ENCODE measurements at regions not wholly inside any gene's neighbourhood (a gene's known extent, or its start where the extent isn't known, plus 50 kb on each side); places are given as distances from the start of the nearest gene placed in this dataset.
"Not testable (repeated sequence)": the region's sequence is repeated elsewhere in the genome, so short reads cannot be mapped to it uniquely, and the experiment has no call there.

DNA sequence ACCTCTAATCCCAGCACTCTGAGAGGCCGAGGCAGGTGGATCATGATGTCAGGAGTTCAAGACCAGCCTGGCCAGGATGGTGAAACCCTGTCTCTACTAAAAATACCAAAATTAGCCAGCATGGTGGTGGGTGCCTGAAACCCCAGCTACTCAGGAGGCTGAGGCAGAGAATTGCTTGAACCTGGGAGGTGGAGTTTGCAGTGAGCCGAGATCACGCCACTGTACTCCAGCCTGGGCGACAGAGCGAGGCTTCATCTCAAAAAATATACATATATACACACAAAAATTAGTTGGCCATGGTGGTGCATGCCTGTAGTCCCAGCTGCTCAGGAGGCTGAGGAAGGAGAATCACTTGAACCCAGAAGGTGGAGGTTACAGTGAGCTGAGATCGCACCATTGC lies 273.6 kb downstream of the GOLGA6L6 start:
- not testable (repeated sequence) for DNase-seq (ENCODE audit: low spot score)

DNA sequence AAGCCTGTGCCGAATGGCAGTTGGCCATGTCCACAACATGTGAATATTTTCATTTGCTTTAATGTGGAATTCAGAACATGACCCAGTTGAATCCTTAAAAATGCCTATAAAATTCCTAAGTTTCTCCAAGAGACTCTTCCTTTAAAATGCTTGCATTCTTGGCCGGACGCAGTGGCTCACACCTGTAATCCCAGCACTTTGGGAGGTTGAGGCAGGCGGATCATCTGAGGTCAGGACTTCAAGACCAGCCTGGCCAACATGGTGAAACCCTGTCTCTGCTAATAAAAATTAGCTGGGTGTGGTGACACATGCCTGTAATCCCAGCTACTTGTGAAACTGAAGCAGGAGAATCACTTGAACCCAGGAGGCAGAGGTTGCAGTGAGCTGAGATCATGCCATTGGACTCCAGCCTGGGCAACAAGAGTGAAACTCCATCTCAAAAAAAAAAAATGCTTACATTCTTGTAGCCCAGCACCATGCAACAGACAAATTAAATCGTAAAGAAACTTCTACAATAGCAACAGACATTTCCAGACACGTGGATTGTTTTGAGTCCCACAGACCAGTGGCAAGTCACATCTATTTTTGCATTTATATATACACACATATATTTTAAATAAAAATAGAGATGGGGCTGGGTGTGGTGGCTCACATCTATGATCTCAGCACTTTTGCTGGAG lies 274.4 kb downstream of the GOLGA6L6 start:
- DNase-seq (ENCODE audit: low spot score): not testable (repeated sequence)

DNA sequence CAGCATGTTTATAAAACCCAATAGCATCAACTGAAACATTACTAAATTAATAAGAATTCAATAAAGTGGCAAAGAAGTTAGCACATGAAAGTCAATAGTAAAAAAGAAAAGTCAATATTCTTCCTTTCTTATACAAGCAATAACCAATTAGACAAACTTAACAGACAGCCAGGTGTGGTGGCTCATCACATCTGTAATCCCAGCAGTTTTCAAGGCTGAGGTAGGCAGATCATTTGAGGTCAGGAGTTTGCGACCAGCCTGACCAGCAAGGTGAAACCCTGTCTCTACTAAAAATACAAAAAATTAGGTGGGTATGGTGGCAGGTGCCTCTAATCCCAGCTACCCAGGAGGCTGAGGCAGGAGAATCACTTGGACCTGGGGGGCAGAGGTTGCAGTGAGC lies 275.9 kb downstream of the GOLGA6L6 start:
- not testable (repeated sequence) for DNase-seq (ENCODE audit: low spot score)

DNA sequence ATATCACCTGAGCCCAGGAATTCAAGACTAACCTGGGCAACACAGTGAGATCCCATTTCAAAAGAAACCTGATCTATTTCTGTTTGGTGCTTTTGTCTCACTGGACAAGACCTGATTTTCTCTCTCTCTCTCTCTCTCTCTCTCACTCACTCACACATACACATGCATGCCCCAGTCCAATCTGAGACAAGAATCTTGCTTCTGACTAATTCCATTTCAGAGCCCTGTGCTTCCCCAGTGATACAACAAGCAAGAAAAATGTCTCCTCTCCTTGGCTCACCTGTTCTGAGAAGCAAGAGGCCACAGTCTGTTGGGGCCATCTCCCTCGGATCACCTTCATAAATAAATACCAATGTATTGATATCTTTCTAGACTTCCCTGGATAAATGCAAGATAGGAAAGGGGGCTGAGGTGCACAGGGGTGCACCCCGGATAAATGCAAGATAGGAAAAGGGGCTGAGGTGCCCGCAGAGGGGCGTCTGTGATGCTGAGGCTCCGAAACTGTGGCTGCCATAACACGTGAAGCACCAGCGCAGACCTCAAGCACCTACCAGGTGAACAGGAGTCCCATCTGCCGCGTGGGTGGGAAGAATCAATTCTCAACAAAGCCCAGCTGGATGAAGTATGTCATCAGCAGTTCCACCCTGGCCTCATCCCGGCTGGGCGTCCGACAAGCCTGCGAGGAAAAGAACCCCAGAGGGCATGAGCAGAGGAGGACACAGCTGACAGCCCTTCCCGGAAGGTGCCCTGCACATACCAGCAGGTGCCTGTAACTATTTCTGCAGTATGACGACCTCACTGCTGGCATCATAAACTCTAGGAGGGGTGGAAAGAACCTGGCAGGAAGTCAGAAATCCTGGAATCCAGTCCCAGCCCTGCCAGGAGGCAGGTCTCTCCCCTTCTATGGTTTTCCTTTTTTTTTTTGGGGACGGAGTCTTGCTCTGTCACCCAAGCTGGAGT lies 280.0 kb downstream of the GOLGA6L6 start:
- not testable (repeated sequence) for DNase-seq (ENCODE audit: low spot score)

DNA sequence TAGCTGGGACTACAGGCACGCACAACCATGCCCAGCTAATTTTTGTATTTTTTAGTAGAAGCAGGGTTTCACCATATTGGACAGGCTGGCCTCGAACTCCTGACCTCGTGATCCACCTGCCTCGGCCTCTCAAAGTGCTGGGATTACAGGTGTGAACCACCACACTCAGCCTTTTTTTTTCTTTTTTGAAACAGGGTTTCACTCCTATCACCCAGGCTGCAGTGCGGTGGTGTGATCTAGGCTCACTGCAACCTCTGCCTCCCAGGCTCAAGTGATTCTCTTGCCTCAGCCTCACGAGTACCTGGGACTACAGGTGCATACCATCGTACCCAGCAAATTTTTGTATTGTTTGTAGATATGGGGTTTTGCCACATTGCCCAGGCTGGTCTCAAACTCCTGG lies 280.9 kb downstream of the GOLGA6L6 start:
- DNase-seq (ENCODE audit: low spot score): not testable (repeated sequence)

DNA sequence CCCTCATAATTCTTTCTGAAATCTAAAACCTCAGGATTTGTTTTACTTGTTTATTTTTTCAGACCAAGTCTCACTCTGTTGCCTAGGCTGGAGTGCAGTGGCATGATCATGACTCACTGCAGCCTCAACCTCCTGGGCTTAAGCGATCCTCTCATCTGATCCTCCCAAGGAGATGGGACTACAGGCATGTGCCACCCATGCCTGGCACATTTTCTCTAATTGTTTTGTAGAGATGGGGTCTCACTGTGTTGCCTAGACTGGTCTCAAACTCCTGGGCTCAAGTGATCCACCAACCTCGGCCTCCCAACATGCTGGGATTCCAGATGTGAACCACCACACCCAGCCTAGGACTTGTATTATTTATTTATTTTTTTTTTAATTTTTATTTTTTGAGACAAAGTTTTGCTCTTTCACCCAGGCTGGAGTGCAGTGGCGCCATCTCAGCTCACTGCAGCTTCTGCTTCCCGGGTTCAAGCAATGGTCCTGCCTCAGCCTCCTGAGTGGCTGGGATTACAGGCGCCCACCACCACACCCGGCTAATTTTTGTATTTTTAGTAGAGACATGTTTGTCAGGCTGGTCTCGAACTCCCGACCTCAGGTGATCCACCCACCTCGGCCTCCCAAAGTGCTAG lies 281.9 kb downstream of the GOLGA6L6 start:
- not testable (repeated sequence) for DNase-seq (ENCODE audit: low spot score)

DNA sequence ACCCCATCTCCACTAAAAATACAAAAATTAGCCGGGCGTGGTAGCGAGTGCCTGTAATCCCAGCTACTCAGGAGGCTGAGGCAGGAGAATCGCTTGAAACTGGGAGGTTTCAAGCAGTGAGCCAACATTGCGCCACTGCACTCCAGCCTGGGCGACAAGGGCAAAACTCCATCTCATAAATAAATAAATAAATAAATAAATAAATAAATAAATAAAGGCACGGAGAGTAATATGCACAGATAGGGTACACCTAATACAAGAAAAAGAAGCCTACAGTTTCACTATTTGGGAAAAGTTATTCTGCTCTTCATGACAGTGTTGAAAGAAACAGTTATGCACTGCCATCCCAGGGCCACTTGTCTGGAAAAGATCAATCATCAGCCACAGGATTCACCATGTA lies 285.2 kb downstream of the GOLGA6L6 start:
- DNase-seq (ENCODE audit: low spot score): not testable (repeated sequence)

DNA sequence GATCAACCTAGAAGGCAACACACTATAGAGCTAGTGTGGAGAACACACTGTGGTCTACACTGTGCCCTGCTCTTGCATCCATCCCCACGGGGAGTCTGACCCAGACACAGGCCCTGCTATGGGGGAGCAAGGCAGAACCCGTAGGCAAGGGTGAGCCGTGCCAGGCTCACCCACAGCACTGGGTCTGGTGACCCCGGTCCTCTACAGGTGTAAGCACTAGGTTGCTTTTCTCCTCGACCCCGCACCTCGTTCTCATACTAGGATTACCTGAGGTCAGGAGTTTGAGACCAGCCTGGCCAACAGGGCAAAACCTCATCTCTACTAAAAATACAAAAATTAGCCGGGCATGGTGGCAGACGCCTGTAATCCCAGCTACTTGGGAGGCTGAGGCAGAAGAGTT lies 286.0 kb downstream of the GOLGA6L6 start:
- DNase-seq (ENCODE audit: low spot score): not testable (repeated sequence)

DNA sequence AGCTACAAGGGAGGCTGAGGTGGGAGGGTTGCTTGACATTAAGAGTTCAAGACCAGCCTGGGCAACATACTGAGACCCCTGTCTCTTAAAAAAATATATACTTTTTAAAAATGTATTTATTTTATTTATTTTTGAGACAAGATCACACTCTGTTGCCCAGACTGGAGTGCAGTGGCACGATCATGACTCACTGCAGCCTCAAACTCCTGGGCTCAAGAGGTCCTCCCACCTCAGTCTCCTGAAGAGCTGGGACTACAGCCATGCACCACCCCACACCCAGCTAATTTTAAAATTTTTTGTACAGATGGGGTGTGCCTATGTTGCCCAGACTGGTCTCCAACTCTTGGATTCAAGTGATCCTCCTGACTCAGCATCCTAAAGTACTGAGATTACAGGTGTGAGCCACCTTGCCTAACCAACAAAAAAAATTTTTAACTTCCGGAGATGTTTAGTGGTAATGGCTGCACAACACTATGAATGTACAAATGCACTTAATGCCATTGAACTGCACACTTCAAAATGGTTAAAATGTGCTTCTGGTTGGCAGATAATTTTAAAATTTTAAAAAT lies 288.5 kb downstream of the GOLGA6L6 start:
- not testable (repeated sequence) for DNase-seq (ENCODE audit: low spot score)

DNA sequence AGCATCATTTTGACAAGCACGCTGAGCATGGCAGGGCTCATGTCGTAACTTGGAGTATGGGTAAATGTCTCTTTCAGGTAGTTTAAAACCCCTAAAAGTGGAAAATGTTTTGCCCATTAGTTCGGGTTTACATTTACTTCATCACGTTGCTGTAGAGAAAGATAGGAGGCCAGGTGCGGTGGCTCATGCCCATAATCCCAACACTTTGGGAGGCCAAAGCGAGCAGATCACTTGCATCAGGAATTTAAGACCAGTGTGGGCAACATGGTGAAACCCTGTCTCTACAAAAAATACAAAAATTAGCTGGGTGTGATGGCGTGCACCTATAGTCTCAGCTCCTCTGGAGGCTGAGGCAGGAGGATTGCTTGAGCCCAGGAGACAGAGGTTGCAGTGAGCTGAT lies 289.6 kb downstream of the GOLGA6L6 start:
- DNase-seq (ENCODE audit: low spot score): not testable (repeated sequence)

DNA sequence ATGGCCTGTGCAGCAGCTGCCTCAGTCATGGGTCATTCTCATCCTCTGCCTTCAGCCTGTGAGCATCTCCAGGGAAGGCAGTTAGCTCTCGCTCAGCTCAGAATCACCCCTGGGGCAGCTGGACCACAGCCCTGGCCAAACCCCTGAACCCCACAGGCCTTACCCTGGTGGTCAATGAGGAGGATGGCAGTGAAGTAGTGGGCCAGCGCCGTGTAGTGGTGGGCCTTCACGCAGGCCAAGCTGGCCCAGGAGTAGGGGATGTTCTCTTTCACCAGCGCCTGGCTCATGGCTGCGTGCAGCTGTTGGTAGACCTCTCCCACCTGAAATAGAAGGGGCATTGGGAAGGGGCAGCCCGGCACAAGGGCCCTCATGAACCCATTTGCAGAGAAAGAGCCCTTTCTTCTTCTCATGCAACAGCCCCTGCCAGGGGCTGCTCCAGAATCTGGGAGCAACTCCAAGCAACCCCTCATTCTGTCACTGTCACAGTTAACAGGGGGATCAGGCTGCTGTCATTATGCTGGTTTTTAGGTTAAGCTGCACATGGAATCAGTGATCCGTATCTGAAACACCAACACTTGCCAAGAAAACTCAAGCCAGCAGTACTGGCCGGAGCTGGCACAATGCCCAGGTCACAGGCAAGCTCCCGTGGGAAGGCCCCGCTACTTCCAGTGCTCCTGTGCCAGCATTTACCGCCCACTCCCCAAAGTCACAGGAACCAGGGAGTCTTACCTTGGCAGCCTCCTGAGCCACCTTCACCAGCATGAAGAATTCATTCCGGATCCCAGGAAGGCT lies 290.2 kb downstream of the GOLGA6L6 start:
- not testable (repeated sequence) for DNase-seq (ENCODE audit: low spot score)

DNA sequence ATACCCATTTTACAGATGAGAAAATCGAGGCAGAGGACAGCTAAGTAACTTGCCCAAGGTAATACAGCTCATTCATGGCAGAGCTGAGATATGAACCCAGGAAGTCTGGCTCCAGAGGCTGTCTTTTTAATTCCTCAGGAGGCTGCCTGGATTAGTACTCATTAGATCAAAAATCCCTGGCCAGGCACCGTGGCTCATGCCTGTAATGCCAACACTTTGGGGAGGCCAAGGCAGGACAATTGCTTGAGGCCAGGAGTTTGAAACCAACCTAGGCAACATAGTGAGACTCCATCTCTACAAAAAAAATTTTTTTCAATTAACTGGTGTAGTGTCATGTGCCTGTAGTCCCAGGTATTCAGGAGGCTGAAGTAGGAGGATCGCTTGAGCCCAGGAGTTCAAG lies 291.4 kb downstream of the GOLGA6L6 start:
- not testable (repeated sequence) for DNase-seq (ENCODE audit: low spot score)

DNA sequence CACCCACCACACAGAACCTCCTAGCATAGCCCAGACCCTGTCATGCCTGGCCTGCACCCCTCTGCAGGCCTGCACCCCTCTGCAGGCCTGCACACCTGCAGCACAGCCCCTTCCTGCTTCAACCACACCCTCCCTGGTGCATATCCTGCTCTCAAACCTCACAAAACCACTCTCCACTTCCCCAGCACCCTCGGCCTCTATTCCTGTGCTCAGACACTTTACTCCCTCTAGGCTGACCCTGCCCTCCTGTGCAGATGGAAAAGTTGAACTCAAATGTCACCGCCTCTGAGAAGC lies 292.0 kb downstream of the GOLGA6L6 start:
- DNase-seq (ENCODE audit: low spot score): not testable (repeated sequence)

DNA sequence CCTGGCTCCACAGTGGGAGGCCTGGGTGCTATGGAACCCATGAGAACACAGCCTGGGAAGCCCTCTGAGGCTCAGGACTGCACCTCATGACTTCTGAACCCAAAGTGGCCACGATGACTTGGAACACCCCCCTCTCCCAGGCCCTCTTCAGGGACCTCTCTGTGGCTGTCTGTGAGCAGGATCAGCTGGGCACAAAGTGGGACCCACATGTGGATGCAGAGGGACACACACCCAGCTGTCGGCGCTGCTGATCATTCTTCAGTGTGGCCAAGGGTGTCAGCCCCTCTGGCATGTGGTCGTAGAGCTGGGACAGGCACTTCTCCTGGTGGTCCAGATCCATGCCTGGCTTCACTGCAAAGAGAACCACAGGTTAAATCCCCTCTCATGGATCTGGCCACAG lies 293.2 kb downstream of the GOLGA6L6 start:
- DNase-seq (ENCODE audit: low spot score): not testable (repeated sequence)

DNA sequence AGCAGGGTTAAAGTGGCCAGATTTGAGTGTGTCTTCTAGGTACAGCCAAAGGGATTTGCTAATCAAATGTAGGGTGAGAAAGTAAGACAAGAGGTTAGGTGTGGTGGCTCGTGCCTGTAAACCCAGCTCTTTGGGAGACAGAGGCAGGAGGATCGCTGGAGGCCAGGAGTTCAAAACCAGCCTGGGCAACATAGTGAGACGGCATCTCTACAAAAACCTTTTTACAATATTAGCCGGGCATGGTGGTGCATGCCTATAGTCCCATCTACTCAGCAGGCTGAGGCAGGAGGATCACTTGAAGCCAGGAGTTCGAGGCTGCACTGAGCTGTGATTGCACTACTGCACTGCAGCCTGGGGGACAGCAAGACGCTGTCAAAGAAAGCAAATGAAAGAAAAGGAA lies 294.5 kb downstream of the GOLGA6L6 start:
- not testable (repeated sequence) for DNase-seq (ENCODE audit: low spot score)

DNA sequence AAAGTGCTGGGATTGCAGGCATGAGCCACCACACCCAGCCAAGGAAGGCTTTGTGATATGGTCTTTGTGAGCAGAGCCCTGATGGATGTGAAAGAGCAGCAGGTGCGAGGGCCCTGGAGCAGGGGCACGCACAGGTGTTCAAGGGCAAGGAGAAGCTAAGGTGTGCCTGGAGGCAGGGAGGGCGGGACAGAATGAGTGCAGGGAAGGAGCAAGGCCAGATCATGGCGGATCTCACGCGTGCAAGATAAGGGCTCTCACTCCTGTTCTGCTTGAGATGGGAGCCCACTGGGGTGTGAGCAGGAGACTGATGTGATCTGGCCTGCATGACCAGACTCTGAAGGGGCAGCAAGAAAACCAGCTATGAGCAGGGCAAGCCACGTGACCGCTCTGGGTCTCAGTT lies 295.0 kb downstream of the GOLGA6L6 start:
- DNase-seq (ENCODE audit: low spot score): not testable (repeated sequence)

DNA sequence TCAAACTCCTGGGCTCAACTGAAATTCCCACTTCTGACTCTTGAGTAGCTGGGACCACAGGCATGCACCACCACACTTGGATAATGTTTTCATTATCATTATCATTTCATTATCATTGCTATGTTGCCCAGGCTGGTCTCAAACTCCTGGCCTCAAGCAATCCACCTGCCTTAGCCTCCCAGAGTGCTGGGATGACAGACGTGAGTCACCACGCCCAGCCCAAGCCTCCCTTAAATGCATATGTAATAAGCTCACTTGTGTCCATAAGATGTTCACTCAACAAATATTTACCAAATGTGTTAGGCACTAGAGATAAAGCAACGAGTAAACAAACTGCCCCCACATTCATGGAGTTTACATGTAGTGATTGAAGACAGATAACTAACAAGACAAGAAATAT lies 295.7 kb downstream of the GOLGA6L6 start:
- DNase-seq (ENCODE audit: low spot score): not testable (repeated sequence)

DNA sequence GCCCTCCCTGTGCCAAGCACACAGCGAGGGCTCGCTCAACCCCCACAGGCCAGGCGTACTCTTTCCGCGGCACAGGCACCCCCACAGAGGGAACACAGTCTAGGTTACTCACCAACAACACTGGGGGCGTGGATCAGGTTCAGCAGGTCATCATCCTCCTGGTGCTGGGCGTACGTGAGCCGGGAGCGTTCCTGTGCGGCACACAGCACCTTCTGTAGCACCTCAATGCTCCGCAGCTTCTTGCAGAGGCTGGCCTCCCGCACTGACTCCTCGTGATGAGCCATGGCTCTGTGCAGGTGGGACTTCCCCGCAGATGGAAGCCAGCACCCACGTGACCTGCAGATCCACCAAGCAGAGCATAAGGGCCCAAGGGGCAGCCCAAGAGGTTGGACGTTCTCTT lies 296.8 kb downstream of the GOLGA6L6 start:
- not testable (repeated sequence) for DNase-seq (ENCODE audit: low spot score)

DNA sequence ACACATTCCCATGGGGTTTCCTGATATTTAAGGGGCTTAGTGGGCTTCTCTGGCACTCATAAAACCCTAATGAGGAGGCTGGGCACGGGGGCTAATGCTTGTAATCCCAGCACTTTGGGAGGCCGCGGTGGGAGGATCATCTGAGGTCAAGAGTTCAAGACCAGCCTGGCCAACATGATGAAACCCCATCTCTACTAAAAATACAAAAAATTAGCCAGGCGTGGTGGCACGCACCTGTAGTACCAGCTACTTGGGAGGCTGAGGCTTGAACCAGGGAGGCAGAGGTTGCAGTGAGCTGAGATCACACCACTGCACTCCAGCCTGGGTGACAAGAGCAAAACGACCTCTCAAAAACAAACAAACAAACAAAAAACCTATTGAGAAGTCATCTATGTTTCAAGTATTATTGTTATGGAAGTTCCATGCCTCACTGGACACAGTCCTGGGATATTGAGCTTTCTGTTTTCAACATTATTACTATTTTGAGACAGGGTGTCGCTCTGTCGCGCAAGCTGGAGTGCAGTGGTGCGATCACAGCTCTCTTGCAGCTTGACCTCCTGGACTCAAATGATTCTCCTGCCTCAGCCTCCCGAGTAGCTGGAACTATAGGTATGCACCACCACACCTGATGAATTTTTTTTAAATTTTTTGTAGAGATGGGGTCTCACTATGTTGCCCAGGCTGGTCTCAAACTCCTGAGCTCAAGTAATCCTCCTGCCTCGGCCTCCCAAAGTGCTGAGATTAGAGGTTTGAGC lies 297.9 kb downstream of the GOLGA6L6 start:
- not testable (repeated sequence) for DNase-seq (ENCODE audit: low spot score)

DNA sequence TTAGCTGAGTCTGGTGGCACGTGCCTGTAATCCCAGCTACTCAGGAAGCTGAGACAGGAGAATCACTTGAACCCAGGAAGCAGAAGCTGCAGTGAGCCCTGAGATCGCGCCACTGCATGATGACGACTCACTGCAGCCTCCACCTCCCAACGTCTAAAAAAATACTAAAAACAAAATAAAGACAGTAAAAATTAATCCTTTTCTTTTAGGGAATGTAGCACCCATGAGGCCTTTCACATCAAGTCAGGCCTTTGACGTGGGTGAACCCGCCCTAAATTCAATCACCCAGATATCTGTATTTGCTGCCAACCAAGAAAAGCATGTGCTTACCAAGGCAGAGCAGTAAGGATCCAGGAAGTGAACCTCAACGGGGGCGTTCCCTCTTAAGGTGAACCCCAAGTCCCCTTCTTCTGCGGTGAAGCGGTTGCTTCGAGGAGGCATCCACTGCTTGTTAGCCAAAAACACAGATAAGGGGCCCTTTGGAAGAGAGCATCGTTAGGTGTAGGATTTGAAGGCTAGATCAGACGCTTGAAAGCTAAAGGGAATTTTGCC lies 301.2 kb downstream of the GOLGA6L6 start:
- not testable (repeated sequence) for DNase-seq (ENCODE audit: low spot score)

All from HT-29 (cell line).